Ectodermal cell (in vitro differentiated cells): ENCODE measurements at regions not wholly inside any gene's neighbourhood (a gene's known extent, or its start where the extent isn't known, plus 50 kb on each side); places are given as distances from the start of the nearest gene placed in this dataset.

Experiments used
- H3K27ac ChIP-seq: 2 replicates; pipeline ENCODE4 v1.7.0; 2013; ENCODE audit warnings: mild to moderate bottlenecking, low read depth, low read length; ENCODE audit not compliant: insufficient read depth, poor library complexity, severe bottlenecking
- H3K27me3 ChIP-seq: 2 replicates; pipeline ENCODE4 v1.7.0; 2013; ENCODE audit warnings: mild to moderate bottlenecking, low read length; ENCODE audit not compliant: insufficient read depth, control insufficient read depth, poor library complexity, severe bottlenecking
- H3K36me3 ChIP-seq: one replicate; pipeline ENCODE4 v1.7.0; 2013; ENCODE audit warnings: low read length; ENCODE audit not compliant: control insufficient read depth, insufficient read depth
- H3K4me1 ChIP-seq: one replicate; pipeline ENCODE4 v1.7.0; 2013; ENCODE audit warnings: low read length; ENCODE audit not compliant: control insufficient read depth, insufficient read depth
- H3K4me3 ChIP-seq: 2 replicates; pipeline ENCODE4 v1.7.0; 2013; ENCODE audit warnings: low read depth, low read length, control low read depth; ENCODE audit not compliant: insufficient read depth
- H3K9me3 ChIP-seq: 2 replicates; pipeline ENCODE4 v1.7.0; 2013; ENCODE audit warnings: mild to moderate bottlenecking, low read length, moderate library complexity; ENCODE audit not compliant: control insufficient read depth
- WGBS, 2 experiments: methylation state at CpG; one replicate each; pipeline ENCODE4 v1.1.7; 2013; ENCODE audit warnings: missing lambda C conversion rate in 2 of 2; 5-methylcytosine and 5-hydroxymethylcytosine counted together

DNA sequence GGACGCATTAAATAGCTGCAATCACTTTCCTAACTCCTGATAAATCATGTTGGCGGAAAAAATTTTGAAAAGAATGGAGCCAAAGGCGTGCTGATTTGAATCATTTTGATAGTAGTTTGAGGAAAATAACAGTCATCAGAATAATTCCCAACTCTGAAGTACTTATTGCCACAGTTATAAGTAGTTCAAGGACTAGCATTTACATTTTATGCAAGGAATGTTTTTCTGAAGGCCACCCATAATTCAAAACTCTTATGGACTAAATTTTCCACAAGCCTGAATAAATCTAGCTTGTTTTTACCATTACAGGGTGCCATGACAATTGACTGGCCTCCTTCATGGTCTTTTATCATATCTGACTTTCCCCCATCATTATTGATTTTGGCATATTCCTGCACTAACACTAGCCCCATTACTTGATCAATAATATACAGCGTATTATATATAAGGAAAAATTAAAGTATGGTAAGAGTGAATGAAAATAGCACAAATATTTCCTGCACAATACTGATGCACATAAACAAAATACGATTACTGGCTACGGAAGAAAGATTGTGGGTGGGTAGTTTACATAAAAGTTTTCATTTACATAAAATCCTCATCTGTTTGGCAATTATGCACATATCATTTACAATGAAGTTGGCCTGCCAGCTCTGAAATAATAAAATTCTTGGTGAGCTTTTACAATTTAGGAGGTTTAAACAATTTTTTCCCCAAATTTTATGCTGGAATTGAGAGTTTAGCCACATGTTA lies 334.6 kb downstream of the ARL6IP6 start:
- no peak overlapping the region for H3K4me3 ChIP-seq
- peaks cover 6% of the 10 kb centered on the region for H3K4me1 ChIP-seq
- H3K9me3 ChIP-seq, result no peaks in the 10 kb centered on the region
- H3K27me3 ChIP-seq, result no peaks in the 10 kb centered on the region
- H3K27ac ChIP-seq, result no peak overlapping the region
- 86 to 96% methylated on average over 2 to 3 of the region's 6 CpGs for WGBS, 2 experiments
- H3K36me3 ChIP-seq, result no peaks in the 10 kb centered on the region

DNA sequence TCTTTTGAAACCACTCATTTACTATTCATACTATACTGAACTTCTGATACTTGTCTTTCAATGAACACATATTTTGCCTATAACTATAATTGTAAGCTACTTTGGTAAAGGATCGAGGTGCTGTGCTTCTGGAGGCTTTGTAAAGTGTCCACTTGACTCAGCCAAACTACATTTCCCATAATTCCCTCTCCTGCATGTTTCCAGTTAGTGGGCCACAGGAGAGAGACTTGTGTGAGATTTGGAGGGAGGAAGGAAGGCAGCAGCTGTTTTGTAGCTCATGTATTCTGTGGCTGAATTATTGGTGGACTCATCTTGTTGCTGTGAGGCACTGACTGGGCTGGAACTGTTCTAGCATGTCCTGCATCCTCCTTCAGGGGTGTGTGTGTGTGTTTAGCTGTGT lies 328.8 kb downstream of the ARL6IP6 start:
- H3K36me3 ChIP-seq, result no peaks in the 10 kb centered on the region
- H3K27me3 ChIP-seq, result no peaks in the 10 kb centered on the region
- H3K27ac ChIP-seq, result no peak overlapping the region
- no peak overlapping the region for H3K4me3 ChIP-seq
- 88% methylated on average over 1 of the region's 1 CpG; no CpG with 5 or more reads in 1 of the 2 experiments for WGBS, 2 experiments
- no peaks in the 10 kb centered on the region for H3K9me3 ChIP-seq
- no peaks in the 10 kb centered on the region for H3K4me1 ChIP-seq

DNA sequence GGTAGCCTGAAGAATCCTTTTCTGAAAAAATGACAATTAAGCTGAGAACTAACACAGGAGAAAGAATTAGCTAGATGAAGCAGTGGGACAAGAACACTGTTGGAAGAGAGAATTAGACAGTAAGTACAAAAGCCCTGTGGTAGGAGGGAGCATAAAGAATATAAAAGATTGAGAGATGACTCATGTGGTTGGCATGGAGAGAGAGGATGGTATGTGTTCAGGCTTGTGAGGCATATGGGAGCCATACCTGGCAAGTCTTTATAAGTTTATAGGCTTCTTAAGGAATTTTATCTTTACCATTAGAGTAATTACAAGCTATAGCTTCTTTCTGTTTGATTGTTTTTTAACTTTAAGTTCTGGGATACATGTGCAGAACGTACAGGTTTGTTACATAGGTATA lies 325.0 kb downstream of the ARL6IP6 start:
- Histone ChIP-seq H3K27ac (no peak overlapping the region), H3K9me3 (no peaks in the 10 kb centered on the region), H3K36me3 (no peaks in the 10 kb centered on the region), H3K27me3 (no peaks in the 10 kb centered on the region), H3K4me3 (no peak overlapping the region), H3K4me1 (no peaks in the 10 kb centered on the region)
- WGBS, 2 experiments, result 100% methylated on average over 1 of the region's 1 CpG; no CpG with 5 or more reads in 1 of the 2 experiments

DNA sequence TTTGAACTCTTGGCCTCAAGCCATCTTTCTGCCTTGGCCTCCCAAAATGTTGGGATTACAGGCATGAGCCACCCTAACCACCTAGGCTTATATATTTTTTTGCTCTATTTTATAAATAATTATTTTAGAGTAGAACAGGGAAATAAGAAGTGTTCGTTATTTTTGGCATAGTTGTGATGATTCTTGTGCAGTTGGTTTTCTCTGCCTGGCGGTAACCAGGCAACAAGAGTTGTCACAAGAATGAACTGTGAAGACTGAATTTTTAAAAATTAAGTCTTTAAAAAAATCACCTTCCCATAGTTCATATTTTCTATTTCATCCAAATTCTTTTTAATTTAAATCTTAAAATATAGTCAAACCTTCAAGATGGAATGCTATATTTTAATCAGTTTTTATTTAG lies 310.2 kb downstream of the ARL6IP6 start:
- Histone ChIP-seq H3K27ac (no peak overlapping the region), H3K9me3 (no peaks in the 10 kb centered on the region), H3K4me3 (no peak overlapping the region), H3K27me3 (no peaks in the 10 kb centered on the region), H3K36me3 (no peaks in the 10 kb centered on the region), H3K4me1 (no peaks in the 10 kb centered on the region)
- 100% methylated on average over 2 of the region's 2 CpGs for WGBS, 2 experiments

DNA sequence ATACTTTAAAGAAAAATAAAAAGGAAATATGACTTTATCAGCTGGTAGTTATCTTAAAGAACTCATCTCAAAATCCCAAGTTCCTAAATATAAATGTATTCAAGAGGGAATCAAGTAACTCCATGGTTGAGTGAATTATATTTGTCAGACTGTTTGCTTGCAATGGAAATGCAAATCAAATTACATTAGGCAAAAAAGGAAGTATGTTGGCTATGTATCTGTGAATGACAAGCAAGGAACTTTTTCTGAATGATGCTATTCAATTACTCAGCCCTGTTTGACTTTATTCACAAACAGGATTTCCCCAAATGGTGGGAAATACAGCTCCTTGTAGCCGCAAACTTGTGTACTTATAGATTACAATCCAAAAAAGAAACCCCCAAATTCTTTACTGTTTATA lies 309.1 kb downstream of the ARL6IP6 start:
- Histone ChIP-seq H3K36me3 (no peaks in the 10 kb centered on the region), H3K27me3 (no peaks in the 10 kb centered on the region), H3K4me1 (no peaks in the 10 kb centered on the region), H3K27ac (no peak overlapping the region), H3K9me3 (no peaks in the 10 kb centered on the region), H3K4me3 (no peak overlapping the region)
- WGBS, 2 experiments, result 100% methylated on average over 1 of the region's 1 CpG; no CpG with 5 or more reads in 1 of the 2 experiments

DNA sequence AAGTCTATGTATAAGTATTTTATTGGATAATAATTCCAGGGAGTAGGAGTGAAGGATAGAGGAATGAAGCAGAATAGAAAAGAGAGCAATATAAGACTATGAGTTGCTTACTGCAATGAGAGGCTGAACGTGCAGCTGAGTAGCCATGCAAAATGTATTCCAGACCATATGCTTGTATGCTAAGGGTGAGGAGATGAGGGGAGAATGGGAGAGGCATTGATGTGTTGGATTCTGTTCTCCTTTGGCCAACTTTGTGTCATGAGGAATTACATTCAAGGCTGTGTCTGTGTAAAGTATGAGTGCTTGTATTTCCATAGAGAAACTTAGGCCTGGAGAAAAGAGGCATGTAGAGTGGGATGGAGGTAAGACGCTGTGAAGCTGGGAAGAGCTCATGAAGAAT lies 301.8 kb downstream of the ARL6IP6 start:
- WGBS, 2 experiments, result 93 to 97% methylated on average over 2 of the region's 2 CpGs
- Histone ChIP-seq H3K27ac (no peak overlapping the region), H3K27me3 (no peaks in the 10 kb centered on the region), H3K9me3 (peaks cover 4% of the 10 kb centered on the region), H3K36me3 (no peaks in the 10 kb centered on the region), H3K4me1 (no peaks in the 10 kb centered on the region), H3K4me3 (no peak overlapping the region)

DNA sequence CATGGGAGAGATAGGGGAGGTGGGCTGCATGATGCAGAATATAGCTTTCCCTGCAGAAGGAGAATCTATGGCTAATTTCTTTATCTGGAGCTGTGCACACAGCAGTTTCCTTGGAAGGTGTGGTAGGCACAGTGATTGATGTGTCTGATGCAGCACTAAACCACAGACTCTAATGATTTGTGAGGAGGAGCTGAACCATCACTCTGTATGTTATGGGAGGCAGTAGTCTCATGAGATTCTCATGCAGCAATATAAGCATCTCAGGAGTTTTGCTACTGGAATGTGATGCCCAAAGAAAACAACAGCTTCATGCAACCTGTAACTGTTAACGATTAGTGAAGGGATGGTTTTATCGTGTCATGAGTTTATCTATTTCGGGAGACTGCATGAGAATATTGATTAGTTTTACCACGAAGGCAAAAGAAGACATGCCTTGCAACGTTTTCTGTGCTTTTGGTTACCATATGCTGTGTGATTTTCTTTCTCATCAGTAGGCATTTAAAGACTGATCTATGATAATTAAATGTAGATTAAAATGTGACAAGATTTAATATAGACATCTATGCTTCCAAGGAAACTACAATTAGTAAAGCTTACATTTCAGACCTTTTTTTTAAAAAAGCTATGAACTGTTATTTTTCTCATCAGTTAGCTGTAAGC lies 286.8 kb downstream of the ARL6IP6 start:
- H3K4me1 ChIP-seq, result no peaks in the 10 kb centered on the region
- H3K27ac ChIP-seq, result no peak overlapping the region
- H3K4me3 ChIP-seq, result no peak overlapping the region
- H3K36me3 ChIP-seq, result no peaks in the 10 kb centered on the region
- no peaks in the 10 kb centered on the region for H3K27me3 ChIP-seq
- 91 to 94% methylated on average over 5 of the region's 5 CpGs for WGBS, 2 experiments
- H3K9me3 ChIP-seq, result no peaks in the 10 kb centered on the region

DNA sequence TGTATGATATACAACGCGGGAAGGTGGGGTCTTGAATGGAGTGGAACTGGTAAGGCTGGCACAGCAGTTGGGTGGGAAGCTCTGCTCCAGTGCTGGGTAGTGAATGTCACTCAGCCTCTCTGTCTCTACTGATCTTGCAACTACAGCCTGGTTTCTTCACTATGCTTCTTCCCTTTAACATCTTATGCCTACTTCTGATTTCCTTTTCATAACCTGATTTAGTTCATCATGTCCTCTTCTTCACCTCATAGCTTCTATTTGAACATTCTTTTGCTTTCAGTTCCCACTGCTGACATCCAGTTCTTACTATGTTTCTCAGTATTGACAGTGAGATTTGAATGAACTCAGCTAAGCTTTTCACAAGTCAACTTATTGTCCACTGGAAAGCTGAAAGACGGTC lies 286.2 kb downstream of the ARL6IP6 start:
- Histone ChIP-seq H3K4me1 (no peaks in the 10 kb centered on the region), H3K27me3 (no peaks in the 10 kb centered on the region), H3K36me3 (no peaks in the 10 kb centered on the region), H3K4me3 (no peak overlapping the region), H3K9me3 (no peaks in the 10 kb centered on the region), H3K27ac (no peak overlapping the region)
- 87 to 98% methylated on average over 3 of the region's 3 CpGs for WGBS, 2 experiments

DNA sequence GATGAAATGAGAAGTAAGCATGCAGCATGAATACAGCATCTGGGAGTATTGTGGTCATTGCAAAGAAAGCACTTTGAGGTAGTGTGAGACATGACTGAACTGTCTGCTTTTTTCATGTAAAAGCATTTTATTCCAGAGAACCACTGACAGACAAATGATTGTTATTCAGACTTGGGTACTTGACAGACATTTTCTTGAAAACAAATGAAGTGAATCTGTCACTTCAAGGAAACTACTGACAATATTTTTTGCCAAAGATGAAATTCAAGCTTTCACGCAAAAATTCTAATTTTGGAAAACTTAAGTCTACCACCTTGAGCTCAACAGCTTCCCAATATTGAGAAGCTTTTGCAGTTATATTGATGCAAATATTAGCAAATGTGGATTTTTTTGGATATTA lies 255.7 kb downstream of the ARL6IP6 start:
- H3K4me3 ChIP-seq, result no peak overlapping the region
- H3K27me3 ChIP-seq, result no peaks in the 10 kb centered on the region
- no peaks in the 10 kb centered on the region for H3K4me1 ChIP-seq
- H3K9me3 ChIP-seq, result no peaks in the 10 kb centered on the region
- H3K27ac ChIP-seq, result no peak overlapping the region
- H3K36me3 ChIP-seq, result no peaks in the 10 kb centered on the region
- WGBS, 2 experiments, result 0% methylated on average over 1 of the region's 1 CpG; no CpG with 5 or more reads in 1 of the 2 experiments

DNA sequence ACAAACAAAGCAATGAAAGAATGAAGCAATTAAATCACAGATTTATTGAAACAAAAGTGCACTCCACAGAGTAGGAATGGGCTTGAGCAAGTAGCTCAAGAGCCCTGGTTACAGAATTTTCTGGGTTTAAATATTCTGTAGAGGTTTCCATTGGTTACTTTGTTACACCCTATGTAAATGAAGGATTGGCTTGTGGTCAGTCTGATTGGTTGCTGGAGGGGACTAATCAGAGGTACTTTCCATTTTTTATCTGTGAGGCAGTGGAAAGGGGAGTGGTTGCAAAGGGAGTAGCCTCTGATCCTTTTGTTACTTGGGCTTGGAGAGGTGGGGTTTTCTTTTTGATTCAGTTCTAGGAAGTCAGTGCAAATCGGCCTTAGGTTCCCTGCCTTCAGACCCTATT lies 253.3 kb downstream of the ARL6IP6 start:
- H3K4me3 ChIP-seq, result no peak overlapping the region
- no peak overlapping the region for H3K27ac ChIP-seq
- H3K9me3 ChIP-seq, result no peaks in the 10 kb centered on the region
- WGBS, 2 experiments, result 79% methylated on average over 1 of the region's 1 CpG; no CpG with 5 or more reads in 1 of the 2 experiments
- H3K36me3 ChIP-seq, result no peaks in the 10 kb centered on the region
- H3K4me1 ChIP-seq, result no peaks in the 10 kb centered on the region
- H3K27me3 ChIP-seq, result no peaks in the 10 kb centered on the region
